Fibroblast of lung (primary cell): ENCODE measurements at regions not wholly inside any gene's neighbourhood (a gene's known extent, or its start where the extent isn't known, plus 50 kb on each side); places are given as distances from the start of the nearest gene placed in this dataset.

Source experiments
- CTCF ChIP-seq, 2 donors: IDR thresholded peaks in 1 of 2; conservative IDR thresholded peaks in 1 of 2; 1 replicate in 1 of 2; 2 replicates in 1 of 2; pipeline ENCODE4 v1.5.1; 2011 to 2012; ENCODE audit warnings: low read length in 2 of 2, control low read depth in 1 of 2, inconsistent platforms in 1 of 2, low read depth in 1 of 2, mild to moderate bottlenecking in 1 of 2
- EZH2 ChIP-seq: IDR thresholded peaks from 2 replicates; pipeline ENCODE4 v1.5.1; 2012; ENCODE audit warnings: low read length, control low read depth, mild to moderate bottlenecking; ENCODE audit errors: missing control alignments

GRCh38 chr4:79205121-79205520 is 120.7 kb downstream of the NAA11 start:
- TF ChIP-seq EZH2: no peak
- TF ChIP-seq CTCF (conservative IDR thresholded peaks at IDR 0.05 in 1 of 2, IDR thresholded peaks at IDR 0.05 in 1 of 2; ENCODE audit: low read depth in 1 of 2, low read length in 2 of 2): no peak
